ENCODE measurements at regions not wholly inside any gene's neighbourhood (a gene's known extent, or its start where the extent isn't known, plus 50 kb on each side); places are given as distances from the start of the nearest gene placed in this dataset.

GRCh38 chr21:22263890-22264289 is 1265.7 kb downstream of the NCAM2 start:
- no peak for TF ChIP-seq CTCF (IDR thresholded peaks at IDR 0.05; ENCODE audit: low read depth, low read length)
- in situ Hi-C loops (cut with HindIII; ENCODE audit: low sequenced_read_pairs), result no loop called here
- H3K4me3 ChIP-seq (ENCODE audit: low read depth, low read length), result no peak overlapping the region
- DNase-seq (ENCODE audit: low read depth, low spot score), result no peak

- DNase-seq (ENCODE audit: low read depth, low spot score), result no peak
- in situ Hi-C loops (cut with HindIII; ENCODE audit: low sequenced_read_pairs), result no loop called here
- H3K4me3 ChIP-seq (ENCODE audit: low read depth, low read length), result no peak overlapping the region
- no peak for TF ChIP-seq CTCF (IDR thresholded peaks at IDR 0.05; ENCODE audit: low read depth, low read length)
Measured at GRCh38 chr21:22277341-22277740, 1279.1 kb downstream of the NCAM2 start.

- TF ChIP-seq CTCF (IDR thresholded peaks at IDR 0.05; ENCODE audit: low read depth, low read length), result no peak
- in situ Hi-C loops (cut with HindIII; ENCODE audit: low sequenced_read_pairs), result no loop called here
- no peak for DNase-seq (ENCODE audit: low read depth, low spot score)
- H3K4me3 ChIP-seq (ENCODE audit: low read depth, low read length), result no peak overlapping the region
Measured at GRCh38 chr21:22278366-22278765, 1280.2 kb downstream of the NCAM2 start.

GRCh38 chr21:22280851-22281250 is 1282.6 kb downstream of the NCAM2 start:
- no peak for TF ChIP-seq CTCF (IDR thresholded peaks at IDR 0.05; ENCODE audit: low read depth, low read length)
- no peak overlapping the region for H3K4me3 ChIP-seq (ENCODE audit: low read depth, low read length)
- DNase-seq (ENCODE audit: low read depth, low spot score), result no peak
- in situ Hi-C loops (cut with HindIII; ENCODE audit: low sequenced_read_pairs), result no loop called here

- TF ChIP-seq CTCF (IDR thresholded peaks at IDR 0.05; ENCODE audit: low read depth, low read length), result no peak
- no peak overlapping the region for H3K4me3 ChIP-seq (ENCODE audit: low read depth, low read length)
- in situ Hi-C loops (cut with HindIII; ENCODE audit: low sequenced_read_pairs), result no loop called here
- no peak for DNase-seq (ENCODE audit: low read depth, low spot score)
Measured at GRCh38 chr21:22288885-22289499, 1290.8 kb downstream of the NCAM2 start.

- DNase-seq (ENCODE audit: low read depth, low spot score), result no peak
- no peak for TF ChIP-seq CTCF (IDR thresholded peaks at IDR 0.05; ENCODE audit: low read depth, low read length)
- no peak overlapping the region for H3K4me3 ChIP-seq (ENCODE audit: low read depth, low read length)
- in situ Hi-C loops (cut with HindIII; ENCODE audit: low sequenced_read_pairs), result no loop called here
Measured at GRCh38 chr21:22292144-22292543, 1293.9 kb downstream of the NCAM2 start.

- no peak overlapping the region for H3K4me3 ChIP-seq (ENCODE audit: low read depth, low read length)
- in situ Hi-C loops (cut with HindIII; ENCODE audit: low sequenced_read_pairs), result no loop called here
- DNase-seq (ENCODE audit: low read depth, low spot score), result no peak
- TF ChIP-seq CTCF (IDR thresholded peaks at IDR 0.05; ENCODE audit: low read depth, low read length), result no peak
Measured at GRCh38 chr21:22297575-22297974, 1299.4 kb downstream of the NCAM2 start.
